Ishikawa (cell line): ENCODE measurements at regions not wholly inside any gene's neighbourhood (a gene's known extent, or its start where the extent isn't known, plus 50 kb on each side); places are given as distances from the start of the nearest gene placed in this dataset.

Experiments
- CREB1 ChIP-seq: IDR thresholded peaks from 2 replicates; pipeline ENCODE4 v1.6.1; 2012; ENCODE audit warnings: low read depth
- EP300 ChIP-seq: IDR thresholded peaks from 2 replicates; pipeline ENCODE4 v1.6.1; 2012; ENCODE audit warnings: borderline replicate concordance
- NFIC ChIP-seq: IDR thresholded peaks from 2 replicates; pipeline ENCODE4 v1.6.1; 2012
- TEAD4 ChIP-seq: IDR thresholded peaks from 2 replicates; pipeline ENCODE4 v1.6.1; 2012
- YY1 ChIP-seq: IDR thresholded peaks from 2 replicates; pipeline ENCODE4 v1.6.1; 2012; ENCODE audit warnings: low read depth
- TF ChIP-seq, protein P1 (sequence below): IDR thresholded peaks from 2 replicates; pipeline ENCODE4 v1.6.1; 2012
- TF ChIP-seq, protein P2 (sequence below): IDR thresholded peaks from 2 replicates; pipeline ENCODE4 v1.6.1; 2012

DNA sequence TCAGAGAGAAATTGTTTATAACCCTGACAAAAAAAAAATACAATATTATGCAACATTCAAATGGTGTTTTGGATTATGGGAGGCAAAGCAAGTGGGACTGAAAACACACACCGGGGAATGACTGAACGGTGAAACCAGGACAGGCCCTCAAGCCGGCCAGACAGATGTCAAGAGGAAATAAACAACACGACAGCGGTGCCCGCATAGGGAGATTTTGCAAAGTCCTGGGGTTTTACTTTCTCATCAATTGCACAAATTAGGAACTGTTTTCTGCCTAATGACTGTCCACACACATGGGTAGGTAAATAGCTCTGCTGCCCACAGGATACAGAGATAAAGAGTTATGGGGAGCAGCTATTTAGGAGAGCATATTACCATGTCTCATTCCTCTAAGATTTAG, 134.5 kb downstream of the IRS2 start:
- TF ChIP-seq EP300 (no peak), CREB1 (no peak), TEAD4 (no peak), NFIC (no peak), YY1 (no peak)
- TF ChIP-seq, protein P1, sequence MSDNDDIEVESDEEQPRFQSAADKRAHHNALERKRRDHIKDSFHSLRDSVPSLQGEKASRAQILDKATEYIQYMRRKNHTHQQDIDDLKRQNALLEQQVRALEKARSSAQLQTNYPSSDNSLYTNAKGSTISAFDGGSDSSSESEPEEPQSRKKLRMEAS: no peak
- TF ChIP-seq, protein P2, sequence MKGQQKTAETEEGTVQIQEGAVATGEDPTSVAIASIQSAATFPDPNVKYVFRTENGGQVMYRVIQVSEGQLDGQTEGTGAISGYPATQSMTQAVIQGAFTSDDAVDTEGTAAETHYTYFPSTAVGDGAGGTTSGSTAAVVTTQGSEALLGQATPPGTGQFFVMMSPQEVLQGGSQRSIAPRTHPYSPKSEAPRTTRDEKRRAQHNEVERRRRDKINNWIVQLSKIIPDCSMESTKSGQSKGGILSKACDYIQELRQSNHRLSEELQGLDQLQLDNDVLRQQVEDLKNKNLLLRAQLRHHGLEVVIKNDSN: no peak
